IMR-90 (cell line): ENCODE measurements at regions not wholly inside any gene's neighbourhood (a gene's known extent, or its start where the extent isn't known, plus 50 kb on each side); places are given as distances from the start of the nearest gene placed in this dataset.

Source experiments
- ATAC-seq: fragments of 200-7000 bp; cut with Tn5 transposase; 2 replicates; pipeline ENCODE4 v1.9.1; 2020; ENCODE audit warnings: low read depth, mild to moderate bottlenecking, moderate library complexity
- BruUV-seq: library from RNA; stranded (reverse); fragments of 400-500 nt; replicated peaks from 2 replicates; lab custom pipeline; 2021; lab: Mats Ljungman, UMichigan
- CTCF ChIA-PET: fragments of 300-600 bp; formaldehyde crosslinking; extraction: SDS; loops from one replicate; lab custom pipeline; 2021; ENCODE audit warnings: antibody characterized with exemption; lab: Yijun Ruan, JAX
- POLR2A ChIA-PET: fragments of 300-600 bp; sonication (Branson Sonifier 250); formaldehyde crosslinking; loops from one replicate; lab custom pipeline; 2022; ENCODE audit warnings: antibody characterized with exemption; ENCODE audit not compliant: unreplicated experiment; lab: Charles Lee
- DNase-seq: peaks from one replicate; pipeline ENCODE4 v3.0.0; 2013
- H2AFZ ChIP-seq: replicated peaks from 2 replicates; pipeline ENCODE3; 2013; ENCODE audit warnings: low read length, mild to moderate bottlenecking; ENCODE audit not compliant: poor library complexity
- H2AK5ac ChIP-seq: 2 replicates; pipeline ENCODE4 v1.6.1; 2013; ENCODE audit warnings: low read depth, low read length, inconsistent platforms
- H2AK9ac ChIP-seq: replicated peaks from 2 replicates; pipeline ENCODE3; 2013; ENCODE audit warnings: mild to moderate bottlenecking, low read depth, low read length, moderate library complexity; ENCODE audit not compliant: poor library complexity
- H2BK120ac ChIP-seq: 2 replicates; pipeline ENCODE4 v1.6.1; 2013; ENCODE audit warnings: low read depth, low read length, inconsistent platforms
- H2BK15ac ChIP-seq: 3 replicates; pipeline ENCODE4 v1.6.1; 2013; ENCODE audit warnings: low read depth, low read length, inconsistent platforms
- H2BK20ac ChIP-seq: 2 replicates; pipeline ENCODE4 v1.6.1; 2013; ENCODE audit warnings: low read depth, mild to moderate bottlenecking, inconsistent platforms, low read length, moderate library complexity
- H2BK5ac ChIP-seq: 2 replicates; pipeline ENCODE4 v1.6.1; 2013; ENCODE audit warnings: mild to moderate bottlenecking, low read depth, low read length, inconsistent platforms; ENCODE audit not compliant: poor library complexity, severe bottlenecking
- H3K14ac ChIP-seq: replicated peaks from 2 replicates; pipeline ENCODE4 v1.6.1; 2013; ENCODE audit warnings: low read depth, low read length, inconsistent platforms
- H3K18ac ChIP-seq: 2 replicates; pipeline ENCODE4 v1.6.1; 2013; ENCODE audit warnings: low read depth, low read length, control low read depth
- H3K23ac ChIP-seq: 2 replicates; pipeline ENCODE4 v1.6.1; 2013; ENCODE audit warnings: low read depth, low read length, inconsistent platforms
- H3K27ac ChIP-seq: 2 replicates; pipeline ENCODE4 v1.5.1; 2013; ENCODE audit warnings: mild to moderate bottlenecking, control low read depth, low read length; ENCODE audit not compliant: insufficient read depth
- H3K27me3 ChIP-seq: 2 replicates; pipeline ENCODE4 v1.6.1; 2013; ENCODE audit warnings: low read length; ENCODE audit not compliant: control insufficient read depth, insufficient read depth
- H3K36me3 ChIP-seq: 2 replicates; pipeline ENCODE4 v1.6.1; 2013; ENCODE audit warnings: low read length, mixed read lengths; ENCODE audit not compliant: control insufficient read depth, insufficient read depth
- H3K4ac ChIP-seq: 2 replicates; pipeline ENCODE4 v1.6.1; 2013; ENCODE audit warnings: low read depth, low read length, inconsistent platforms
- H3K4me1 ChIP-seq: 2 replicates; pipeline ENCODE4 v1.6.1; 2013; ENCODE audit warnings: low read length, mixed read lengths; ENCODE audit not compliant: control insufficient read depth, insufficient read depth
- H3K4me2 ChIP-seq: 2 replicates; pipeline ENCODE4 v1.6.1; 2013; ENCODE audit warnings: low read depth, mild to moderate bottlenecking, control low read depth, low read length, moderate library complexity
- H3K4me3 ChIP-seq: 2 replicates; pipeline ENCODE4 v1.5.1; 2013; ENCODE audit warnings: low read depth, mild to moderate bottlenecking, control low read depth, low read length, moderate library complexity; ENCODE audit not compliant: insufficient read depth
- H3K56ac ChIP-seq: 2 replicates; pipeline ENCODE4 v1.6.1; 2013; ENCODE audit warnings: low read length, inconsistent platforms; ENCODE audit not compliant: insufficient read depth; ENCODE audit errors: extremely low read depth
- H3K79me1 ChIP-seq, 2 experiments: 2 replicates each; pipeline ENCODE4 v1.6.1; 2013; ENCODE audit warnings: low read length in 2 of 2, inconsistent platforms in 1 of 2, low read depth in 1 of 2
- H3K9ac ChIP-seq: 2 replicates; pipeline ENCODE4 v1.6.1; 2013; ENCODE audit warnings: low read depth, low read length, control low read depth
- H3K9me1 ChIP-seq: 2 replicates; pipeline ENCODE4 v1.6.1; 2013; ENCODE audit warnings: low read length, inconsistent platforms; ENCODE audit not compliant: insufficient read depth
- H3K9me3 ChIP-seq: 2 replicates; pipeline ENCODE4 v1.6.1; 2013; ENCODE audit warnings: low read length; ENCODE audit not compliant: control insufficient read depth, insufficient read depth
- H4K20me1 ChIP-seq: 2 replicates; pipeline ENCODE4 v1.6.1; 2013; ENCODE audit warnings: low read length, inconsistent platforms; ENCODE audit not compliant: insufficient read depth
- H4K5ac ChIP-seq: 2 replicates; pipeline ENCODE4 v1.6.1; 2013; ENCODE audit warnings: mild to moderate bottlenecking, low read depth, low read length, control low read depth
- H4K8ac ChIP-seq, 2 experiments: 2 replicates each; pipeline ENCODE4 v1.6.1; 2013; ENCODE audit warnings: low read depth in 2 of 2, low read length in 2 of 2, control low read depth in 1 of 2, inconsistent platforms in 1 of 2
- H4K91ac ChIP-seq: 2 replicates; pipeline ENCODE4 v1.6.1; 2013; ENCODE audit warnings: low read depth, low read length, inconsistent platforms; ENCODE audit not compliant: insufficient read depth
- BHLHE40 ChIP-seq: fragments of 150-350 bp; IDR thresholded peaks from 2 replicates; pipeline ENCODE4 v1.6.1; 2016; ENCODE audit warnings: mild to moderate bottlenecking, low read depth, low read length
- CEBPB ChIP-seq: IDR thresholded peaks from 2 replicates; pipeline ENCODE4 v1.6.1; 2012; ENCODE audit warnings: low read depth, low read length, improper control_type of control experiment
- MAZ ChIP-seq: IDR thresholded peaks from 2 replicates; pipeline ENCODE4 v1.6.1; 2012; ENCODE audit warnings: low read depth, mild to moderate bottlenecking, low read length, improper control_type of control experiment, moderate library complexity, borderline replicate concordance
- RCOR1 ChIP-seq: IDR thresholded peaks from 2 replicates; pipeline ENCODE4 v1.6.1; 2012; ENCODE audit warnings: mild to moderate bottlenecking, low read length, improper control_type of control experiment; ENCODE audit not compliant: insufficient replicate concordance
- RFX5 ChIP-seq: IDR thresholded peaks from 2 replicates; pipeline ENCODE4 v1.8.0; 2012; ENCODE audit warnings: low read depth, mild to moderate bottlenecking, low read length, moderate library complexity
- WGBS, 2 experiments: methylation state at CpG; one replicate each; pipeline versions ENCODE4 v1.1.5 to v1.1.7; 2013; ENCODE audit warnings: missing lambda C conversion rate in 2 of 2; ENCODE audit not compliant: insufficient read length in 1 of 2; ENCODE audit errors: extremely low coverage in 2 of 2; 5-methylcytosine and 5-hydroxymethylcytosine counted together
- dilution Hi-C: fragments of 300-500 bp; cut with HindIII; formaldehyde crosslinking; loops from one replicate; pipeline ENCODE4 v1.14.3; 2018; ENCODE audit warnings: low sequenced_read_pairs; ENCODE audit not compliant: unreplicated experiment
- in situ Hi-C: fragments of 300-500 bp; cut with MboI; formaldehyde crosslinking; loops from 3 replicates; pipeline ENCODE4 v1.14.3; 2019; ENCODE audit warnings: low sequenced_read_pairs, inconsistent platforms, mixed read lengths
- intact Hi-C: fragments of 100-400 bp; cut with micrococcal nuclease; formaldehyde crosslinking; loops from 2 replicates; pipeline ENCODE4 v1.10.0; 2022
- TF ChIP-seq, protein P1 (sequence below): fragments of 150-350 bp; IDR thresholded peaks from 2 replicates; pipeline ENCODE4 v1.6.1; 2016; ENCODE audit warnings: low read depth, mild to moderate bottlenecking, low read length, moderate library complexity, borderline replicate concordance
- TF ChIP-seq, protein P2 (sequence below): fragments of 150-350 bp; IDR thresholded peaks from 2 replicates; pipeline ENCODE4 v1.6.1; 2017; ENCODE audit warnings: mild to moderate bottlenecking, antibody characterized with exemption, low read length, low read depth

DNA sequence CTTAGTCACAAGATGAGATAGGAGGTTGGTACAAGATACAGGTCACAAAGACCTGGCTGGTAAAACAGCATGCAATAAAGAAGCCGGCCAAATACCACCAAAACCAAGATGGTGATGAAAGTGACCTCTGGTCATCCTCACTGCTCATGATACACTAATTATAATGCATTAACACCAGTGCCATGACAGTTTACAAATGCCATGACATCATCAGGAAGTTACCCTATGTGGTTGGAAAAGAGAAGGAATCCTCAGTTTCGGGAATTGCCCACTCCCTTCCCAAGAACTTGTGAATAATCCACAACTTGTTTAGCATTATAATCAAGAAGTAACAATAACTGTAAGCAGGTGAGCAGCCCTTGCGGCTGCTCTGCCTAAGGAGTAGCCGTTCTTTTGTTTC is 408.5 kb upstream of the RAG2 start:
- Histone ChIP-seq H4K5ac (no peak overlapping the region), H3K18ac (no peak overlapping the region), H3K23ac (no peak overlapping the region), H3K4ac (no peak overlapping the region), H2BK5ac (no peak overlapping the region), H3K4me3 (no peak overlapping the region), H3K79me1 (no peaks in the 10 kb centered on the region), H4K91ac (no peak overlapping the region), H3K4me2 (no peak overlapping the region), H3K36me3 (no peaks in the 10 kb centered on the region), H3K9me3 (no peaks in the 10 kb centered on the region), H3K4me1 (no peaks in the 10 kb centered on the region), H3K9ac (no peak overlapping the region), H3K27ac (no peak overlapping the region), H2AK9ac (no peak overlapping the region), H2BK15ac (no peak overlapping the region), H3K56ac (no peak overlapping the region), H4K8ac (no peak overlapping the region), H2AK5ac (no peak overlapping the region), H3K9me1 (no peaks in the 10 kb centered on the region), H2BK120ac (no peak overlapping the region), H3K27me3 (no peaks in the 10 kb centered on the region), H2BK20ac (no peak overlapping the region), H3K14ac (no peak overlapping the region), H2AFZ (no peak overlapping the region), H4K20me1 (no peaks in the 10 kb centered on the region)
- dilution Hi-C loops (no loop called here), intact Hi-C loops (no loop called here), in situ Hi-C loops (no loop called here)
- no TSS peak for BruUV-seq
- WGBS, 2 experiments: 58% methylated on average over 2 of the region's 4 CpGs; no CpG with 5 or more reads in 1 of the 2 experiments
- CTCF ChIA-PET: no interaction called here
- POLR2A ChIA-PET: no interaction called here
- DNase-seq: no peak
- TF ChIP-seq RFX5 (no peak), CEBPB (no peak), MAZ (no peak), BHLHE40 (no peak), RCOR1 (no peak)
- TF ChIP-seq, protein P1, sequence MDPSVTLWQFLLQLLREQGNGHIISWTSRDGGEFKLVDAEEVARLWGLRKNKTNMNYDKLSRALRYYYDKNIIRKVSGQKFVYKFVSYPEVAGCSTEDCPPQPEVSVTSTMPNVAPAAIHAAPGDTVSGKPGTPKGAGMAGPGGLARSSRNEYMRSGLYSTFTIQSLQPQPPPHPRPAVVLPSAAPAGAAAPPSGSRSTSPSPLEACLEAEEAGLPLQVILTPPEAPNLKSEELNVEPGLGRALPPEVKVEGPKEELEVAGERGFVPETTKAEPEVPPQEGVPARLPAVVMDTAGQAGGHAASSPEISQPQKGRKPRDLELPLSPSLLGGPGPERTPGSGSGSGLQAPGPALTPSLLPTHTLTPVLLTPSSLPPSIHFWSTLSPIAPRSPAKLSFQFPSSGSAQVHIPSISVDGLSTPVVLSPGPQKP: no peak
- TF ChIP-seq, protein P2, sequence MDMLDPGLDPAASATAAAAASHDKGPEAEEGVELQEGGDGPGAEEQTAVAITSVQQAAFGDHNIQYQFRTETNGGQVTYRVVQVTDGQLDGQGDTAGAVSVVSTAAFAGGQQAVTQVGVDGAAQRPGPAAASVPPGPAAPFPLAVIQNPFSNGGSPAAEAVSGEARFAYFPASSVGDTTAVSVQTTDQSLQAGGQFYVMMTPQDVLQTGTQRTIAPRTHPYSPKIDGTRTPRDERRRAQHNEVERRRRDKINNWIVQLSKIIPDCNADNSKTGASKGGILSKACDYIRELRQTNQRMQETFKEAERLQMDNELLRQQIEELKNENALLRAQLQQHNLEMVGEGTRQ: no peak
- no peak for ATAC-seq
